ENCODE measurements at regions not wholly inside any gene's neighbourhood (a gene's known extent, or its start where the extent isn't known, plus 50 kb on each side); places are given as distances from the start of the nearest gene placed in this dataset.
"Not testable (repeated sequence)": the region's sequence is repeated elsewhere in the genome, so short reads cannot be mapped to it uniquely, and the experiment has no call there.

GRCh38 chr2:131835621-131836091 lies 308.0 kb downstream of the CCDC74A start:
- H3K4me3 ChIP-seq (ENCODE audit: low read depth, low read length), result no peak overlapping the region
- TF ChIP-seq CTCF (IDR thresholded peaks at IDR 0.05; ENCODE audit: borderline replicate concordance, insufficient read depth, low read depth, low read length), result no peak

GRCh38 chr2:131836116-131836515 lies 308.4 kb downstream of the CCDC74A start:
- not testable (repeated sequence) for H3K4me3 ChIP-seq (ENCODE audit: low read depth, low read length)

- not testable (repeated sequence) for H3K4me3 ChIP-seq (ENCODE audit: low read depth, low read length)
These were observed 316.4 kb downstream of the CCDC74A start for GRCh38 chr2:131844044-131844443.

GRCh38 chr2:131856202-131856601 lies 305.6 kb downstream of the ANKRD30BL start:
- H3K4me3 ChIP-seq (ENCODE audit: low read depth, low read length), result not testable (repeated sequence)

GRCh38 chr2:131858197-131858596 lies 303.6 kb downstream of the ANKRD30BL start:
- not testable (repeated sequence) for H3K4me3 ChIP-seq (ENCODE audit: low read depth, low read length)
